ENCODE measurements at regions not wholly inside any gene's neighbourhood (a gene's known extent, or its start where the extent isn't known, plus 50 kb on each side); places are given as distances from the start of the nearest gene placed in this dataset.

DNA sequence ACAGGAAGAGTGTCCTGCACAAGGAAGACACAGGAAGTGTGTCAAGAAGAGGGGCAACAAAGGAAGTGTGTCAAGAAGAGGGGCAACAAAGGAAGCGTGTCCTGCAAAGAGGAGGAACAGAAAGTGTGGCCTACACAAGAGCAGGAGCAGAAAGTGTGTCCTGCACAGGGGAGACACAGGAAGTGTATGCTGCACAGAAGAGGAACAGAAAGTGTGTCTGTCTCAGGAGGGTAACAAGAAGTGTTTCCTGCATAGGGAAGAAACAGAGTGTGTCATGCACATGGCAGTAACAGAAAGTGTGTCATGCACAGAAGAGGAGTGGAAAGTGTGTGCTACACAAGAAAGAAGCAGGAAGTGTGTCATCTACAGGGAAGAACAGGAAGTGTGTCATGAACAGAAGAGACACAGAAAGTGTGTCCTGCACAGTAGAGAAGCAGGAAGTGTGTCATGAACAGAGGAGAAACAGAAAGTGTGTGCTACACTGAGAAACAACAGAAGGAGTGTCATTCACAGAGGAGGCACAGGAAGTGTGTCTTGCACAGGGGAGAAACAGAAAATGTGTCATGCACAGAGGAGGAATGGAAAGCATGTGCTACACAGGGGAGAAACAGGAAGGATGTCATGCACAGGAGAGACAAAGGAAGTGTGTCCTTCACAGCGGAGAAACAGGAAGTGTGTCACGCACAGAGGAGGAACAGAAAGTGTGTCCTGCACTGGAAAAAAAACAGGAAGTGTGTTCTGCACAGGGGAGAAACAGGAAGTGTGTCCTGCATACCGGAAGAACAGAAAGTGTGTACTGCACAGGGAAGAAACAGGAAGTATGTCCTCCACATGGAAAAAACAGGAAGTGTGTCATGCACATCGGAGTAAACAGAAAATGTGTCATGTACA is 526.4 kb upstream of the PRKX start:
- TF ChIP-seq, protein P1, sequence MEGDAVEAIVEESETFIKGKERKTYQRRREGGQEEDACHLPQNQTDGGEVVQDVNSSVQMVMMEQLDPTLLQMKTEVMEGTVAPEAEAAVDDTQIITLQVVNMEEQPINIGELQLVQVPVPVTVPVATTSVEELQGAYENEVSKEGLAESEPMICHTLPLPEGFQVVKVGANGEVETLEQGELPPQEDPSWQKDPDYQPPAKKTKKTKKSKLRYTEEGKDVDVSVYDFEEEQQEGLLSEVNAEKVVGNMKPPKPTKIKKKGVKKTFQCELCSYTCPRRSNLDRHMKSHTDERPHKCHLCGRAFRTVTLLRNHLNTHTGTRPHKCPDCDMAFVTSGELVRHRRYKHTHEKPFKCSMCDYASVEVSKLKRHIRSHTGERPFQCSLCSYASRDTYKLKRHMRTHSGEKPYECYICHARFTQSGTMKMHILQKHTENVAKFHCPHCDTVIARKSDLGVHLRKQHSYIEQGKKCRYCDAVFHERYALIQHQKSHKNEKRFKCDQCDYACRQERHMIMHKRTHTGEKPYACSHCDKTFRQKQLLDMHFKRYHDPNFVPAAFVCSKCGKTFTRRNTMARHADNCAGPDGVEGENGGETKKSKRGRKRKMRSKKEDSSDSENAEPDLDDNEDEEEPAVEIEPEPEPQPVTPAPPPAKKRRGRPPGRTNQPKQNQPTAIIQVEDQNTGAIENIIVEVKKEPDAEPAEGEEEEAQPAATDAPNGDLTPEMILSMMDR (conservative IDR thresholded peaks at IDR 0.05; ENCODE audit: low read depth in 2 of 2) = no peak
- TF ChIP-seq, protein P2, sequence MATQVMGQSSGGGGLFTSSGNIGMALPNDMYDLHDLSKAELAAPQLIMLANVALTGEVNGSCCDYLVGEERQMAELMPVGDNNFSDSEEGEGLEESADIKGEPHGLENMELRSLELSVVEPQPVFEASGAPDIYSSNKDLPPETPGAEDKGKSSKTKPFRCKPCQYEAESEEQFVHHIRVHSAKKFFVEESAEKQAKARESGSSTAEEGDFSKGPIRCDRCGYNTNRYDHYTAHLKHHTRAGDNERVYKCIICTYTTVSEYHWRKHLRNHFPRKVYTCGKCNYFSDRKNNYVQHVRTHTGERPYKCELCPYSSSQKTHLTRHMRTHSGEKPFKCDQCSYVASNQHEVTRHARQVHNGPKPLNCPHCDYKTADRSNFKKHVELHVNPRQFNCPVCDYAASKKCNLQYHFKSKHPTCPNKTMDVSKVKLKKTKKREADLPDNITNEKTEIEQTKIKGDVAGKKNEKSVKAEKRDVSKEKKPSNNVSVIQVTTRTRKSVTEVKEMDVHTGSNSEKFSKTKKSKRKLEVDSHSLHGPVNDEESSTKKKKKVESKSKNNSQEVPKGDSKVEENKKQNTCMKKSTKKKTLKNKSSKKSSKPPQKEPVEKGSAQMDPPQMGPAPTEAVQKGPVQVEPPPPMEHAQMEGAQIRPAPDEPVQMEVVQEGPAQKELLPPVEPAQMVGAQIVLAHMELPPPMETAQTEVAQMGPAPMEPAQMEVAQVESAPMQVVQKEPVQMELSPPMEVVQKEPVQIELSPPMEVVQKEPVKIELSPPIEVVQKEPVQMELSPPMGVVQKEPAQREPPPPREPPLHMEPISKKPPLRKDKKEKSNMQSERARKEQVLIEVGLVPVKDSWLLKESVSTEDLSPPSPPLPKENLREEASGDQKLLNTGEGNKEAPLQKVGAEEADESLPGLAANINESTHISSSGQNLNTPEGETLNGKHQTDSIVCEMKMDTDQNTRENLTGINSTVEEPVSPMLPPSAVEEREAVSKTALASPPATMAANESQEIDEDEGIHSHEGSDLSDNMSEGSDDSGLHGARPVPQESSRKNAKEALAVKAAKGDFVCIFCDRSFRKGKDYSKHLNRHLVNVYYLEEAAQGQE (IDR thresholded peaks at IDR 0.05; ENCODE audit: unreplicated experiment) = no peak
- TF ChIP-seq POLR2AphosphoS5 (IDR thresholded peaks at IDR 0.05; ENCODE audit: low read depth) = no peak
- TF ChIP-seq EZH2 (IDR thresholded peaks at IDR 0.05; ENCODE audit: low read depth, unreplicated experiment) = no peak
- TF ChIP-seq ZNF114 (CRISPR knock-in tag; IDR thresholded peaks at IDR 0.05) = no peak
- TF ChIP-seq EZH2phosphoT487 (IDR thresholded peaks at IDR 0.05; ENCODE audit: unreplicated experiment) = no peak
